ENCODE measurements at regions not wholly inside any gene's neighbourhood (a gene's known extent, or its start where the extent isn't known, plus 50 kb on each side); places are given as distances from the start of the nearest gene placed in this dataset.

DNA sequence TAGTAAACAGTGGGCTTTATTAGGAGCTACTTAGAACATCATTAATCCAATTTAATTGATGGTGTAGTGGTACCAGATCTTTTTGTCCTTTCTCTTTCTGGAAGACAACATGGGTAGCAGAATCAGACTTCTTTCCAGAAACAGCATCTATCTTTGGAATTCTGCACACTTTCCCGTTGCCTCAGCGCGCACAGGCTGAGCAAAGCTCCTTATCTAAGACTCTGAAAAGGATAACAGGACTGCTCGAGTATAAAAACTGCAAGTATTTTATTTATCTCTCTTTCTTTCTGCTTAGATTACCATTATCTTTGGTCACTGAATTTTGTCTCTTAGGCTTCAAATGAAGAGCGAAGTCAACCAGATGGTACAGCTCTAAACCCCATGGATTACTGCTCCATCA, 191.7 kb downstream of the DHX15 start:
- ATAC-seq, result no peak
- FAIRE-seq, result no peak
- ChIA-PET POLR2A (no interaction called here), CTCF (no interaction called here)
- Histone ChIP-seq H3K4me1 (no peaks in the 10 kb centered on the region), H3K27ac (no peak overlapping the region), H3K4me2 (no peak overlapping the region), H3K9me3 (no peaks in the 10 kb centered on the region), H3K4me3 (no peak overlapping the region)
- no peak for DNase-seq (ENCODE audit: low read depth in 1 of 2, low spot score in 1 of 2)
- WGBS (ENCODE audit: missing lambda C conversion rate), result 47% methylated on average over 5 of the region's 5 CpGs
- TF ChIP-seq CHD4 (IDR thresholded peaks at IDR 0.05; ENCODE audit: borderline replicate concordance) (no peak), ESRRA (IDR thresholded peaks at IDR 0.05; ENCODE audit: borderline replicate concordance, low read length) (no peak), TP53 (CRISPR knock-in tag; IDR thresholded peaks at IDR 0.05) (no peak), NFE2L2 (conservative IDR thresholded peaks at IDR 0.05; ENCODE audit: low read length) (no peak), CHD2 (IDR thresholded peaks at IDR 0.05; ENCODE audit: low read length, partially characterized antibody) (no peak), MAZ (IDR thresholded peaks at IDR 0.05; ENCODE audit: borderline replicate concordance, low read depth, low read length) (no peak), CBX2 (IDR thresholded peaks at IDR 0.05; ENCODE audit: borderline replicate concordance, low read depth) (no peak), HOXB5 (CRISPR knock-in tag; IDR thresholded peaks at IDR 0.05) (no peak), ZFP36 (IDR thresholded peaks at IDR 0.05; ENCODE audit: borderline replicate concordance, partially characterized antibody) (no peak), EHF (CRISPR knock-in tag; IDR thresholded peaks at IDR 0.05) (no peak), HOXA7 (CRISPR knock-in tag; IDR thresholded peaks at IDR 0.05) (no peak), CBX8 (IDR thresholded peaks at IDR 0.05) (no peak), RCOR1 (IDR thresholded peaks at IDR 0.05; ENCODE audit: low read depth, low read length) (no peak)
- TF ChIP-seq, protein P1, sequence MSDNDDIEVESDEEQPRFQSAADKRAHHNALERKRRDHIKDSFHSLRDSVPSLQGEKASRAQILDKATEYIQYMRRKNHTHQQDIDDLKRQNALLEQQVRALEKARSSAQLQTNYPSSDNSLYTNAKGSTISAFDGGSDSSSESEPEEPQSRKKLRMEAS (IDR thresholded peaks at IDR 0.05), result no peak
- TF ChIP-seq, protein P2, sequence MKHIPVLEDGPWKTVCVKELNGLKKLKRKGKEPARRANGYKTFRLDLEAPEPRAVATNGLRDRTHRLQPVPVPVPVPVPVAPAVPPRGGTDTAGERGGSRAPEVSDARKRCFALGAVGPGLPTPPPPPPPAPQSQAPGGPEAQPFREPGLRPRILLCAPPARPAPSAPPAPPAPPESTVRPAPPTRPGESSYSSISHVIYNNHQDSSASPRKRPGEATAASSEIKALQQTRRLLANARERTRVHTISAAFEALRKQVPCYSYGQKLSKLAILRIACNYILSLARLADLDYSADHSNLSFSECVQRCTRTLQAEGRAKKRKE (CRISPR knock-in tag; IDR thresholded peaks at IDR 0.05; ENCODE audit: low read depth), result no peak

DNA sequence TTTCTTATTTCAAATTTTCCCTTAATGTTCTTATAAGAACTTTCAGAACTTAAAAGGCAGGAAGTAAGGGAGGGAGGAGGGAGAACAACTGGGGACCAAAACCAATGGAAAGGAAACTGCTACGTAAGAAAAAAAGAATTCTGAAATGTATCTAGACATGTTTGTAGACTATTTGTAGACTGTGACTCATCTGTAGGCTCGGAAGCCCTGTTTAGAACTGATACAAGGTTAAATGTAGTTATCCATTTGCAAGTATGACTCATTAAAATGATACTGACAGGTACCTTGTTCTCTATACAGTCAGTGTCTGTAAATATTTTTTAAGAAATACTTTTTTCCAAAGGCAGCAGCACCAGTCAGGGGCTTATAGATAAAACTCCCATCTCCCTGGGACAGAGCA, 202.0 kb downstream of the DHX15 start:
- 1% methylated on average over 2 of the region's 2 CpGs for WGBS (ENCODE audit: missing lambda C conversion rate)
- H3K4me2 ChIP-seq, result peak overlapping the region; percentile 25; the same call in 1 of the 3 replicates
- DNase-seq (ENCODE audit: low read depth in 1 of 2, low spot score in 1 of 2) (peak; percentile 21 to 48), FAIRE-seq (no peak), ATAC-seq (peak; percentile 62 to 73)
- POLR2A ChIA-PET, result no interaction called here
- H3K4me3 ChIP-seq, result no peak overlapping the region
- H3K27ac ChIP-seq, result no peak overlapping the region
- TF ChIP-seq FOSL2 (IDR thresholded peaks at IDR 0.05), result peak; percentile 51; the same call in 1 of the 2 replicates
- TF ChIP-seq FOSL2 (CRISPR knock-in tag; IDR thresholded peaks at IDR 0.05), result peak; percentile 74
- TF ChIP-seq JUNB (IDR thresholded peaks at IDR 0.05), result peak; percentile 46; the same call in 1 of the 2 replicates
- no peak for TF ChIP-seq CEBPB (IDR thresholded peaks at IDR 0.05)
- H3K4me1 ChIP-seq, result no peaks in the 10 kb centered on the region
- CTCF ChIA-PET, result no interaction called here
- peaks cover 3% of the 10 kb centered on the region; the same call in 1 of the 3 replicates for H3K9me3 ChIP-seq

DNA sequence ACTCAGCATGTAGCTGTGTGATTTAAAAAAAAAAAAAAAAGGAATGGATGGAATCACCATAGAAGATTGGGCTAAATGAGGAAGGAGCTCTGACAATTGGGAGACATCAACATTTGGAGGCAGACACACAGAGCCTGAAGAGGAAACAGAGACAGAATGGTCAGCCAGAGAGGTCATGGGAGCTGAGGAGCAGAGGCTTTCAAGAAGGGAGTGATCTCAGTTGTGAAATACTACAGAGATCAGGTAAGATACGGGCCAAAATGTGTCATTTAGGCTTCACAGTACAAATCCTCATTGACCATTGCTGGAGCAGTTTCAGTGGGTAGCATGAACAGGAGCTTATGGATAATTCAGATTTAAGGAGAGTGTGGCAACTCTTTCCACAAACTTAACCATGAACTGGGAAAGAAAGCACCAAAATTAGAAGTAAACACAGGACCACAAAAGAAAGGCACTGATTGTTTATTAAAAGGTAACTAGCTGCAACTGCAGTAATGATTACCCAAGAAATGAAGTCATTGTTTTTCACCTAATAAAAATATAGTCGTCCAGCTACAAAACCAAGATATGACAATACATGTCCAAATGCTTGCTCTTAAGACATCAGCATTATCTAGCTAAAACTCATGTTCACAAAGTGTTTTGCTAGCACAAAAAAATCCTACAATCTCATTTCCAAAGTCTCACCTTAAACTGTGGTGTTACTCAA, 203.2 kb downstream of the DHX15 start:
- ChIA-PET CTCF (interaction anchor here (0.6 to 1.1 kb wide), 2 partner anchors 9 to 68 kb away, joined by 3 read pairs; no protein-coding TSS in a partner anchor), POLR2A (no interaction called here)
- DNase-seq (ENCODE audit: low read depth in 1 of 2, low spot score in 1 of 2) (no peak), ATAC-seq (no peak), FAIRE-seq (no peak)
- Histone ChIP-seq H3K27ac (no peak overlapping the region), H3K4me3 (no peak overlapping the region), H3K4me1 (no peaks in the 10 kb centered on the region), H3K9me3 (peaks cover 3% of the 10 kb centered on the region; the same call in 1 of the 3 replicates), H3K4me2 (no peak overlapping the region)
- TF ChIP-seq FOSB (CRISPR knock-in tag; IDR thresholded peaks at IDR 0.05) (no peak), ZC3H11A (IDR thresholded peaks at IDR 0.05) (no peak), CEBPB (IDR thresholded peaks at IDR 0.05) (no peak), KDM5A (IDR thresholded peaks at IDR 0.05) (no peak), MAZ (IDR thresholded peaks at IDR 0.05; ENCODE audit: borderline replicate concordance, low read depth, low read length) (no peak), PHF8 (IDR thresholded peaks at IDR 0.05; ENCODE audit: borderline replicate concordance, low read depth) (no peak), EHF (CRISPR knock-in tag; IDR thresholded peaks at IDR 0.05) (no peak), POLR2A (IDR thresholded peaks at IDR 0.05; ENCODE audit: low read length) (no peak), BHLHE40 (IDR thresholded peaks at IDR 0.05; ENCODE audit: low read depth, low read length) (no peak), TP53 (CRISPR knock-in tag; IDR thresholded peaks at IDR 0.05) (no peak)
- 6% methylated on average over 2 of the region's 2 CpGs for WGBS (ENCODE audit: missing lambda C conversion rate)

Data from A549 (cell line).